Suprapubic skin (tissue), 4 donors: ENCODE measurements at regions not wholly inside any gene's neighbourhood (a gene's known extent, or its start where the extent isn't known, plus 50 kb on each side); places are given as distances from the start of the nearest gene placed in this dataset.

Experiments
- DNase-seq, 2 donors: peaks; one replicate each; pipeline ENCODE4 v3.0.0-alpha.2; 2019; ENCODE audit warnings: low spot score in 2 of 2
- H3K27ac ChIP-seq: fragments of 200-600 bp; sonication (generic); one replicate; pipeline ENCODE4 v1.5.1; 2019
- H3K27me3 ChIP-seq: fragments of 200-600 bp; sonication (generic); one replicate; pipeline ENCODE4 v1.5.1; 2019
- H3K36me3 ChIP-seq: fragments of 200-600 bp; sonication (generic); one replicate; pipeline ENCODE4 v1.5.1; 2019
- H3K4me1 ChIP-seq: fragments of 200-600 bp; sonication (generic); one replicate; pipeline ENCODE4 v1.5.1; 2019
- H3K4me3 ChIP-seq: fragments of 200-600 bp; sonication (generic); one replicate; pipeline ENCODE4 v1.5.1; 2019; ENCODE audit warnings: mild to moderate bottlenecking
- H3K9me3 ChIP-seq: fragments of 200-600 bp; sonication (generic); one replicate; pipeline ENCODE4 v1.5.1; 2019
- CTCF ChIP-seq, 2 donors: fragments of 200-600 bp in 1 of 2; fragments of 450-650 bp in 1 of 2; sonication (generic) in 1 of 2; IDR thresholded peaks; one replicate each; pipeline ENCODE4 v1.5.1; 2016 to 2019; ENCODE audit warnings: antibody characterized with exemption in 2 of 2, mild to moderate bottlenecking in 1 of 2, moderate library complexity in 1 of 2
- EP300 ChIP-seq: sonication (generic); formaldehyde crosslinking; IDR thresholded peaks from one replicate; pipeline ENCODE4 v1.6.1; 2017; ENCODE audit warnings: antibody characterized with exemption
- POLR2A ChIP-seq, 2 donors: fragments of 450-650 bp; IDR thresholded peaks; one replicate each; pipeline ENCODE4 v1.6.1; 2017; ENCODE audit warnings: antibody characterized with exemption in 2 of 2, mild to moderate bottlenecking in 2 of 2, moderate library complexity in 2 of 2
- POLR2AphosphoS5 ChIP-seq, 3 donors: sonication (generic); formaldehyde crosslinking; IDR thresholded peaks; one replicate each; pipeline ENCODE4 v1.6.1; 2017; ENCODE audit warnings: antibody characterized with exemption in 3 of 3
- WGBS: methylation state at CpG from one replicate; pipeline ENCODE4 v1.1.5; 2018; 5-methylcytosine and 5-hydroxymethylcytosine counted together

GRCh38 chr2:61774351-61774750 is 79.5 kb downstream of the FAM161A start:
- no peak for TF ChIP-seq EP300
- no peak for TF ChIP-seq POLR2A (IDR thresholded peaks at IDR 0.05)
- TF ChIP-seq POLR2AphosphoS5 (IDR thresholded peaks at IDR 0.05) = no peak
- TF ChIP-seq CTCF (IDR thresholded peaks at IDR 0.05) = no peak
- Histone ChIP-seq H3K9me3 (no peaks in the 10 kb centered on the region), H3K4me3 (no peak overlapping the region), H3K36me3 (no peaks in the 10 kb centered on the region), H3K27me3 (peaks cover 3% of the 10 kb centered on the region), H3K4me1 (peaks cover 9% of the 10 kb centered on the region), H3K27ac (no peak overlapping the region)
- DNase-seq = no peak
- WGBS = 88% methylated on average over 1 of the region's 1 CpG

GRCh38 chr2:61771904-61772845 is 81.7 kb downstream of the FAM161A start:
- no peak for DNase-seq
- Histone ChIP-seq H3K36me3 (no peaks in the 10 kb centered on the region), H3K27ac (no peak overlapping the region), H3K27me3 (no peaks in the 10 kb centered on the region), H3K4me1 (peaks cover 9% of the 10 kb centered on the region), H3K4me3 (no peak overlapping the region), H3K9me3 (no peaks in the 10 kb centered on the region)
- 78% methylated on average over 7 of the region's 7 CpGs for WGBS
- TF ChIP-seq POLR2AphosphoS5 (IDR thresholded peaks at IDR 0.05) (no peak), CTCF (IDR thresholded peaks at IDR 0.05) (no peak), EP300 (no peak), POLR2A (IDR thresholded peaks at IDR 0.05) (no peak)

DNA sequence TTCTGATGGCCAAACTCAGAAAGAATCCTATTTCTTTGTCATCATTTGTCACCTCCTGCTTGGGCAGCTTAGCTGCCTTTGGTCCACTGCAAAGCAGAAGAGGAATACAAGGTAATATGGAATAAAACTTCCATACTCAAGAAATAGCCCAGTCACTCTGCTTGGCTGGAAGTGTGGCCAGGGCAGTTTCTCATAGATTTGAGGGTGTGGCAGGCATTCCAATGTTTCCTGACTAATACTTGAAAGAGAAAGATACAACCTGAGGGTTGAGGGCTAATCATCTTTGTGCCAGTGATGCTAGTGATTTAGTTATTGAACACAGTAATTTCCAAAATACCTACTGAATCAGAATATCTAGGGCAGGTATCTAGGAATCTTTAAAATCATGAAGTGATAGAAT is 83.1 kb downstream of the FAM161A start:
- Histone ChIP-seq H3K27me3 (no peaks in the 10 kb centered on the region), H3K27ac (no peak overlapping the region), H3K4me3 (no peak overlapping the region), H3K9me3 (no peaks in the 10 kb centered on the region), H3K36me3 (no peaks in the 10 kb centered on the region), H3K4me1 (peaks cover 9% of the 10 kb centered on the region)
- DNase-seq = no peak
- TF ChIP-seq EP300 (no peak), POLR2AphosphoS5 (IDR thresholded peaks at IDR 0.05) (no peak), POLR2A (IDR thresholded peaks at IDR 0.05) (no peak), CTCF (IDR thresholded peaks at IDR 0.05) (no peak)

DNA sequence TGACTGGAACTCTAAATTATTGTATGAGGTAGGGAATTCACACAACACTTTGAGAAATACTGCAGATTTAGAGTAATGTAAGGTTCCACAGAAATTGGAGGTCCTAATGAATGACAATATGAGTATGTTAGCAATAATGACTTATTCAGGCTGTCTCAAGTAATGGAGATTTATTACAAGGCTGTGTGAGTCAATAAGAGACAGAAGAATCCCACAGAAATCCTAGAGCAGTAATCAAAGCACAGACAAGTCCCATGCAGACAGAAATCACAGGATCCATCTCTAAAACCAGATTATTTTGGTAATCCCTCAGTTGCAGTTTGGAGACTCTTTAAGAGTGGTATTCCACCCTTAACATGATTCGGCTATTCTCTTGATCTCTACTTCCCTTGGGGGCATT is 83.6 kb downstream of the FAM161A start:
- no peak overlapping the region for H3K27ac ChIP-seq
- TF ChIP-seq POLR2AphosphoS5 (IDR thresholded peaks at IDR 0.05) (no peak), POLR2A (IDR thresholded peaks at IDR 0.05) (no peak)

GRCh38 chr2:61769093-61769675 is 84.7 kb downstream of the FAM161A start:
- Histone ChIP-seq H3K27ac (no peak overlapping the region), H3K4me1 (peaks cover 9% of the 10 kb centered on the region), H3K36me3 (no peaks in the 10 kb centered on the region), H3K27me3 (no peaks in the 10 kb centered on the region), H3K9me3 (no peaks in the 10 kb centered on the region), H3K4me3 (no peak overlapping the region)
- WGBS = 87% methylated on average over 1 of the region's 1 CpG
- DNase-seq = no peak
- TF ChIP-seq CTCF (IDR thresholded peaks at IDR 0.05) (no peak), EP300 (no peak), POLR2AphosphoS5 (IDR thresholded peaks at IDR 0.05) (no peak), POLR2A (IDR thresholded peaks at IDR 0.05) (no peak)

More for the DNA sequence above, 83.6 kb downstream of the FAM161A start:
- Histone ChIP-seq H3K9me3 (no peaks in the 10 kb centered on the region), H3K36me3 (no peaks in the 10 kb centered on the region), H3K4me3 (no peak overlapping the region), H3K27me3 (no peaks in the 10 kb centered on the region), H3K4me1 (peaks cover 9% of the 10 kb centered on the region)
- 37% methylated on average over 1 of the region's 1 CpG for WGBS
- no peak for DNase-seq
